ENCODE measurements at regions not wholly inside any gene's neighbourhood (a gene's known extent, or its start where the extent isn't known, plus 50 kb on each side); places are given as distances from the start of the nearest gene placed in this dataset.

DNA sequence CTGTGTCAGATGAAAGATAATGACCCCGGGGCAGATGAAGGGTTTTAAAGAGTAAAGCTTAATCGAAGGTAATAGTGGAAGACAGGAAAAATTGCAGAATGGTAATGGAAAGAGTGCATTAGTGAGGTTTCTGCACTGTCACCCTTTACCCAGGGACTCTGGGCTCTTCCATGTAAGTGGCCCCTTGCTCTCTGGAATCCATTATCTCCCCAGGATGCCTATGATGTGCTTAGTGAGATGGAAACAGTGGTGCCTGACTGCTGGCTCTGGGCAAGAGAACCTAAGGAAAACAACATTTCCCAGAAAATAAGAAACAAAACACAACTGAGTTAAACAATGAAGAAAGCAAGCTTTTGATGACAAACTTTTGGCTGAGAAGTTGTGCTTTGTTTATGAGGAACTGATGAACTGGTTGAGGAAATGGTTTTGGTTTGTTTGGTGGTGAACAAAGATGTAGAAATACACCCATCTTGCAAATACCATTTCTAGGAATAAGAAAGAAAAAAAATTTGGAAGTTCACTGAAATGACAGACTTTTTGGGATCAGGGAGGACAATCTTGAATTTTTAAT, 119.9 kb upstream of the RASGRP1 start:
- no peak overlapping the region for H2AFZ ChIP-seq (ENCODE audit: low read length)
- H4K5ac ChIP-seq (ENCODE audit: insufficient read length, low read depth, low read length): no peak overlapping the region
- H3K36me3 ChIP-seq (ENCODE audit: control insufficient read depth in 2 of 4, insufficient read depth in 4 of 4, low read length in 3 of 4): no peaks in the 10 kb centered on the region
- H3K56ac ChIP-seq (replicated peaks; ENCODE audit: insufficient read length, low read depth, low read length): no peak overlapping the region
- peaks cover 0 to 4% (median 0%) of the 10 kb centered on the region in 4 experiments; a peak in 1 of 7 replicates for H3K4me1 ChIP-seq (replicated peaks in 1 of 4; ENCODE audit: control insufficient read depth in 3 of 4, insufficient read depth in 4 of 4, low read length in 3 of 4)
- H3K27ac ChIP-seq (ENCODE audit: low read depth, low read length): no peak overlapping the region
- H3K27me3 ChIP-seq (replicated peaks in 1 of 4; ENCODE audit: control insufficient read depth in 3 of 4, extremely low read depth in 1 of 4, insufficient read depth in 3 of 4, low read length in 3 of 4): no peaks in the 10 kb centered on the region
- no peak overlapping the region for H4K91ac ChIP-seq (replicated peaks; ENCODE audit: insufficient read length, low read length)
- H3K4ac ChIP-seq (replicated peaks; ENCODE audit: insufficient read length, low read depth, low read length): no peak overlapping the region
- no peak overlapping the region for H2BK5ac ChIP-seq (ENCODE audit: low read depth, low read length)
- WGBS, 2 experiments (ENCODE audit: extremely low coverage in 1 of 2, insufficient coverage in 1 of 2, insufficient read length in 1 of 2, insufficient replicate concordance in 2 of 2, low coverage in 1 of 2, low lambda C conversion rate in 2 of 2, missing lambda C conversion rate in 1 of 2): 86% methylated on average over 2 of the region's 2 CpGs; no CpG with 5 or more reads in 1 of the 2 experiments
- no peak overlapping the region for H2BK12ac ChIP-seq (ENCODE audit: low read depth, low read length)
- H3K79me2 ChIP-seq (ENCODE audit: control insufficient read depth in 1 of 2, insufficient read depth in 2 of 2, low read length in 2 of 2): no peaks in the 10 kb centered on the region
- TF ChIP-seq RNF2 (IDR thresholded peaks at IDR 0.05; ENCODE audit: borderline replicate concordance, low read depth, low read length, missing control alignments, poor library complexity, severe bottlenecking) (no peak), POU5F1 (IDR thresholded peaks at IDR 0.05; ENCODE audit: low read depth, low read length) (no peak)
- TF ChIP-seq, protein P1, sequence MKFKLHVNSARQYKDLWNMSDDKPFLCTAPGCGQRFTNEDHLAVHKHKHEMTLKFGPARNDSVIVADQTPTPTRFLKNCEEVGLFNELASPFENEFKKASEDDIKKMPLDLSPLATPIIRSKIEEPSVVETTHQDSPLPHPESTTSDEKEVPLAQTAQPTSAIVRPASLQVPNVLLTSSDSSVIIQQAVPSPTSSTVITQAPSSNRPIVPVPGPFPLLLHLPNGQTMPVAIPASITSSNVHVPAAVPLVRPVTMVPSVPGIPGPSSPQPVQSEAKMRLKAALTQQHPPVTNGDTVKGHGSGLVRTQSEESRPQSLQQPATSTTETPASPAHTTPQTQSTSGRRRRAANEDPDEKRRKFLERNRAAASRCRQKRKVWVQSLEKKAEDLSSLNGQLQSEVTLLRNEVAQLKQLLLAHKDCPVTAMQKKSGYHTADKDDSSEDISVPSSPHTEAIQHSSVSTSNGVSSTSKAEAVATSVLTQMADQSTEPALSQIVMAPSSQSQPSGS (IDR thresholded peaks at IDR 0.05; ENCODE audit: low read length): no peak
- no peak overlapping the region for H2AK5ac ChIP-seq (ENCODE audit: low read depth, low read length)
- no peaks in the 10 kb centered on the region for H3K79me1 ChIP-seq (ENCODE audit: low read depth, low read length)
- no peak overlapping the region for H3K23ac ChIP-seq (ENCODE audit: insufficient read length)
- CTCF ChIA-PET (ENCODE audit: partially characterized antibody): interaction anchor here (0.6 to 5.8 kb wide), 34 partner anchors 10 to 692 kb away, joined by 3 to 53 read pairs (median 5); no protein-coding TSS in a partner anchor
- H3K14ac ChIP-seq (ENCODE audit: insufficient read length): no peak overlapping the region
- H2BK15ac ChIP-seq (ENCODE audit: low read length): no peak overlapping the region
- FAIRE-seq (no peak), DNase-seq (ENCODE audit: low read depth in 1 of 2, low spot score in 2 of 2) (no peak)
- H3K4me2 ChIP-seq (ENCODE audit: insufficient read depth in 1 of 2, low read depth in 2 of 2, low read length in 2 of 2): no peak overlapping the region
- POLR2A ChIA-PET (ENCODE audit: partially characterized antibody): interaction anchor here (0.8 kb wide), 1 partner anchor 231 kb away, joined by 5 read pairs; the partner anchor contains the start of gene FAM98B
- no peak overlapping the region for H4K8ac ChIP-seq (ENCODE audit: extremely low read depth, insufficient read depth, low read length)
- H3K4me3 ChIP-seq (ENCODE audit: extremely low read depth in 1 of 4, insufficient read depth in 2 of 4, low read depth in 3 of 4, low read length in 4 of 4): no peak overlapping the region
- no peaks in the 10 kb centered on the region for H3K23me2 ChIP-seq (ENCODE audit: low read depth, low read length)
- no peaks in the 10 kb centered on the region for H4K20me1 ChIP-seq (replicated peaks in 1 of 2; ENCODE audit: control insufficient read depth in 1 of 2, insufficient read depth in 2 of 2, low read length in 2 of 2)
- no peak overlapping the region for H2BK120ac ChIP-seq (replicated peaks; ENCODE audit: low read depth, low read length)
- no peaks in the 10 kb centered on the region for H3K9me3 ChIP-seq (ENCODE audit: insufficient read depth in 2 of 2, low read depth in 1 of 2, low read length in 1 of 2)
- no peak overlapping the region for H3K9ac ChIP-seq (replicated peaks in 1 of 4; ENCODE audit: extremely low read depth in 1 of 4, low read depth in 3 of 4, low read length in 3 of 4)
- H3K18ac ChIP-seq (ENCODE audit: extremely low read depth, low read length): no peak overlapping the region
- no peak overlapping the region for H2BK20ac ChIP-seq (ENCODE audit: low read length)
